Activated T-cell treated with anti-CD3 and anti-CD28 coated beads, Interleukin-2, amount 50 U/mL, for 4 hours (primary cell): ENCODE measurements at regions not wholly inside any gene's neighbourhood (a gene's known extent, or its start where the extent isn't known, plus 50 kb on each side); places are given as distances from the start of the nearest gene placed in this dataset.

Source experiments
- ATAC-seq, 2 donors: fragments of 200-7000 bp; cut with Tn5 transposase; one replicate each; pipeline ENCODE4 v1.10.0; 2021
- DNase-seq: peaks from one replicate; pipeline ENCODE4 v3.0.0-alpha.2; 2020
- H3K27me3 Mint-ChIP-seq: one replicate; pipeline ENCODE4 v1.8.0; 2021; ENCODE audit warnings: low read depth, mixed read lengths
- H3K36me3 Mint-ChIP-seq: one replicate; pipeline ENCODE4 v1.8.0; 2022; ENCODE audit warnings: mixed read lengths; ENCODE audit not compliant: insufficient read depth
- H3K4me1 Mint-ChIP-seq: one replicate; pipeline ENCODE4 v1.8.0; 2021; ENCODE audit warnings: low read depth, mixed read lengths
- H3K4me3 Mint-ChIP-seq: one replicate; pipeline ENCODE4 v1.8.0; 2021; ENCODE audit warnings: mild to moderate bottlenecking, moderate library complexity, mixed read lengths
- H3K9me3 Mint-ChIP-seq: one replicate; pipeline ENCODE4 v1.8.0; 2021; ENCODE audit warnings: mixed read lengths

DNA sequence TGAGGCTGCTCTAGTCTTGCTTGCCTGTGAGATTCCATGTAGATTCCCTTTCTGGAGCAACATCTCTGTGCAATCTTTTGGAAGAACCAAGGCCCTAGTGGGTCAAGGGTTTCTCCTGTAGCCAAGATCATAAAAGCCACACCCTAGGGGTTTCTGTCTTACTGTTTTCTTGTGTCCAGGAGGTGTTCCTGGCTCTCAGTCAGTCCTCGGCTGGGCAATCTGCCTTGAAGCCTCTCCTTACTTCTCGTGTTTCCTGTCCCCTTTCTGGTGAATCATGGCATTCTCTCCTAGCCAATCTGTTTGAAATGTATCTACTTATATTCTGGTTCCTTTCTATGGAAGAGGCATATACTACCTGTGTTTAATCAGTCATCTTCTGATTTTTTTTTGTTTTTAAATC lies 484.8 kb upstream of the UBE2E3 start:
- no peak overlapping the region for H3K4me3 Mint-ChIP-seq
- ATAC-seq = no peak
- peaks cover 5% of the 10 kb centered on the region for H3K27me3 Mint-ChIP-seq
- H3K9me3 Mint-ChIP-seq = peaks cover 6% of the 10 kb centered on the region
- H3K4me1 Mint-ChIP-seq = no peaks in the 10 kb centered on the region
- no peak for DNase-seq
- H3K36me3 Mint-ChIP-seq = no peaks in the 10 kb centered on the region

DNA sequence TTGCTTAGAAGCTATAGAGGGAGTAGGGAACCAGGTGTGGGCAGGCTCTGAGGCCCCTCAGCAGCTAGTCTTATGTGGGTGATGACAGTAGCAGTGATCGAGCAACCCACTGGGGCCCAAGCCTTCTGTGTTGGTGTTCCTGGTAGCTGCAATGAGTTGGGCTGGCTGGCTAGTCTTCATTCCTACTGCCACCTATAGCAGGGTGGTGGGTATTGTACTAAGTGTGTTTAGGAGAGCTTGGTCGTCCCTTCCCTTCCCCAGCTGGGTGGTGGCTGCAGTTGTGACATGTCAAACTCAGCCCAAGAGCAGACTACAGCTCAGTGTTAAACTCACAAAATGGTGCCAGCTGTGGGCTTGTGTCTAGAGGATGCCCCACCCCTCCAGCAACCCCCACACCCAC lies 486.1 kb upstream of the UBE2E3 start:
- Mint-ChIP-seq H3K4me1 (no peaks in the 10 kb centered on the region), H3K27me3 (peaks cover 5% of the 10 kb centered on the region), H3K36me3 (no peaks in the 10 kb centered on the region), H3K9me3 (peaks cover 12% of the 10 kb centered on the region), H3K4me3 (no peak overlapping the region)
- DNase-seq (no peak), ATAC-seq (no peak)

DNA sequence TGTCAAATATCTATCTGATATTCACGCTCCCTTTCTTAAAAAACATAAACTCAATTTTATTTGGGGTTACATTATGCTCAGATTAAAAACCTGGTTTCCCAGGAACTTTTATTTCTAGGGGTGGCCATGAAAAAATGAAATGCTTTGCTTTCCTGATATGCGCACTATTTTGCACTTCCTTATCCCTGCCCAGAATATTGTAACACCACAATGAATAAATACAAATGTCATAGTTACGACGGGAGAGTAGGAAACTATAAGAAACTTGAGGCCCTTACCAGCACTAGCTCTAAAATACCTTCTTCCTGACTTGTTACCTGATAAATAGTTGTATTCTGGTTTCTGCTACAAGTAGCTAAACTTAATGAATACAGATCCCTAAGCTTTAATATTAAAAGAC lies 475.6 kb upstream of the CWC22 start:
- Mint-ChIP-seq H3K9me3 (no peaks in the 10 kb centered on the region), H3K4me3 (no peak overlapping the region), H3K27me3 (no peaks in the 10 kb centered on the region), H3K4me1 (no peaks in the 10 kb centered on the region), H3K36me3 (no peaks in the 10 kb centered on the region)
- DNase-seq (no peak), ATAC-seq (no peak)

DNA sequence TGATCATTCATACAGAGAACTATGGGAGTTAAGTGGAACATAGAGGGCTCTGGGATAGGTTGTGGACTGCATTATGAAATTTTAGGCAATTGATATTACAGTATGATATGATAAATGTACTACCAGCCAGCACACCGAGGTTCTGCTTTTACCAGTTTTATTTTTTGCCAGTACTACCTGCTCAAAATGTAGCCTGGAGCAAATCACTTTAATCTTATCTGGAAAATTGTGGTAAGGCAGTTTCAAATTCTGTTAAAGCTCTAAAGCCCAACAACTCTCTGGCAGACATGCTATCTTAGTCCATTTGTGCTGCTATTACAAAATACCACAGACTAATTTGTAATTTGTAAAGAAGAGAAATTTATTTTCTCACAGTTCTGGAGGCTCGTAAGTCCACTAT lies 474.9 kb upstream of the CWC22 start:
- Mint-ChIP-seq H3K27me3 (no peaks in the 10 kb centered on the region), H3K36me3 (no peaks in the 10 kb centered on the region), H3K4me1 (no peaks in the 10 kb centered on the region), H3K4me3 (no peak overlapping the region), H3K9me3 (no peaks in the 10 kb centered on the region)
- DNase-seq (no peak), ATAC-seq (no peak)

DNA sequence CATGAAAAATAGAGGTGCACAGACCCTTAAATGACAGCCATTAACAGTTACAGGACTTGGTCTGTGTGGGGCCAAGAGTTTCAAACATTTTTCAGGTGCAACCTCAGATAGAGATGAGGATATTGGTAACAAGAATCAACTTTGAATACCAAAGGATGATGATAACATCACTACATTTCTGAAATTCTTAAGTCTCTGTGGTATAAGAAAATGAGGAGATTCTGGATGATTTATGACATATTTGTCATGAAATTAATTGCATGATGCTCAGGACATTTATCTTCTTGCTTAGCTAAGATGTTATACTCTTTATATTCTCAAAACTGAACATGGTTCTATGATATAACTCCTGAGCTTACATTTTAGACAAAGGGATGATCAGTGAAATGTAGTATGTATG lies 471.8 kb upstream of the CWC22 start:
- H3K4me3 Mint-ChIP-seq = no peak overlapping the region
- DNase-seq (no peak), ATAC-seq (no peak)
- H3K9me3 Mint-ChIP-seq = no peaks in the 10 kb centered on the region
- H3K27me3 Mint-ChIP-seq = no peaks in the 10 kb centered on the region
- no peaks in the 10 kb centered on the region for H3K36me3 Mint-ChIP-seq
- H3K4me1 Mint-ChIP-seq = no peaks in the 10 kb centered on the region

DNA sequence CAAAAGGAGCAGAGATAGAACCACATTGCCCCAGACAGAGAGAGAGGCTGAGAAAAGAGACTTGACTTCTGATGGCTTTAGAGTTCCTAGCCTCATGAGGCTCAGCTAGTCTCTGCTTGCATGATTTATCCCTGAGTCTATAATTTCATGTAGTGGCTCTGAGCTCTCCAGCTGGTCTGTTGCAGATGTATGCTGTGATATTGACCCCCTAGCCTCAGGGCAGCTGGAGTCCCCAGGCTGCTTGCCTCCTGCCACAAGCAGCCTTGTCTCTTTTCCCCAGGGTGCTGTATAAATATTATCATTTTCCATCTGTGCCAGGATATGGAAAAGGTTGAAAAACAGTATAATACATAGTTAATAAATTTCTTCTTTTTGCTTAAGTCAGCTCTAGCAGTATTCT lies 467.6 kb upstream of the CWC22 start:
- Mint-ChIP-seq H3K36me3 (no peaks in the 10 kb centered on the region), H3K9me3 (no peaks in the 10 kb centered on the region), H3K4me3 (no peak overlapping the region), H3K27me3 (no peaks in the 10 kb centered on the region), H3K4me1 (no peaks in the 10 kb centered on the region)
- no peak for DNase-seq
- ATAC-seq = no peak

DNA sequence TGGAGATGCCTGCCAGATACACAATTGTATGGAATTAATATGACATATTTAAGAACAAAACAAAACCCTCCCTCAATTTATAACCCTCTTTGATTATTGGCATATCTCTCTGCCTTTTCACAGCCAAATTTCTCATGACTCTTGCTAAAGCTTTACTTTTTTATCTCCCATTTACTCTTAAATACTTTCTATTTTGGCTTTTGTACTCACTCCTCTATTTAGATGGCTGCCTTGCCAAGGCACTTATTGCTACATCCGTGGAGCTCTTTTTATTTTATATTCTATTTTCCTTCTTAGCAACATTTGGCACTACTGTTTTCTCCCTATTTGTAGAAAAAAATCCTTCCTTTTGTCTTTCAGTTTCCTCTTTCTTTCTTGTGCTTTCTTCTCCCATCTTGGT lies 466.4 kb upstream of the CWC22 start:
- H3K27me3 Mint-ChIP-seq = no peaks in the 10 kb centered on the region
- ATAC-seq (no peak), DNase-seq (no peak)
- no peaks in the 10 kb centered on the region for H3K36me3 Mint-ChIP-seq
- H3K4me3 Mint-ChIP-seq = no peak overlapping the region
- peaks cover 4% of the 10 kb centered on the region for H3K9me3 Mint-ChIP-seq
- H3K4me1 Mint-ChIP-seq = no peaks in the 10 kb centered on the region

DNA sequence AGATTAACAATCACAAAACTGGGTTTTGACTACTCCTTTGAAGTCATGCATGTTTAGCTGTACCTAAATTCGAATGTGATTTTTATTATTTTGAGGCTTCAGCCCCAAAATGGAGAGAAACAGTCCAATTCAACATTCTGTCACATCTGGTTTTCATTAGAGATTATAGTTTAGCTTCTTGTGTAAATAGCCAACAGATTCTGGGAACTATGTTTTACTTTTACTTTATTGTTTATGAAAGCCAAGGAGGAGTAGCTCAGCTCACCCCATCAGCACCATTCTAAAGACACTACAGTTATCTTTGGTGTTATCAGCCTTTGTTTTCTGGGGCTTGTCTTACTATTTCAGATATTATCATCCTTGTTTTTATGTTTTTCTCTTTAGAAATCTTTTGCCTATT lies 465.0 kb upstream of the CWC22 start:
- Mint-ChIP-seq H3K9me3 (peaks cover 4% of the 10 kb centered on the region), H3K36me3 (no peaks in the 10 kb centered on the region), H3K4me1 (no peaks in the 10 kb centered on the region), H3K4me3 (no peak overlapping the region), H3K27me3 (no peaks in the 10 kb centered on the region)
- no peak for DNase-seq
- no peak for ATAC-seq

DNA sequence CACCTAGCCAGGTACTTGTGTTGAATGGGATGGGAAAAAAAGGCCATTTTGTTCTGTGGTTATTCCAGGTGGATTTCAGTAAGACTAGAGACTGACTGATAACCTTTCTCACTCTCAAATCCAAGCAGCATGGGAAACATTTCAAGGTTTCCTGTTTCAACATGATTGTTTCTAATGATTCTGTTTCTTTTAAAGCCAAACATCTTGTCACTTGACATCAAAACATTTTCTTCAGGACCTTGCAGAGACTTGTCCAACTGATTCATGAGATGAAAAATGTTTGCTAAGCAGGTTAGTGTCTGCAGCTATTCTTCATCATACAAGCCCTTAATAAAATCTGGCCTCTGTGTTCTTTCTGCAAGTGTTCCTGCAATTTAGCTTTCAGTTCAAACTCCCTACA lies 456.5 kb upstream of the CWC22 start:
- peaks cover under 1% of the 10 kb centered on the region for H3K9me3 Mint-ChIP-seq
- peaks cover 3% of the 10 kb centered on the region for H3K27me3 Mint-ChIP-seq
- H3K4me3 Mint-ChIP-seq = no peak overlapping the region
- ATAC-seq = no peak
- no peak for DNase-seq
- H3K36me3 Mint-ChIP-seq = no peaks in the 10 kb centered on the region
- H3K4me1 Mint-ChIP-seq = no peaks in the 10 kb centered on the region

DNA sequence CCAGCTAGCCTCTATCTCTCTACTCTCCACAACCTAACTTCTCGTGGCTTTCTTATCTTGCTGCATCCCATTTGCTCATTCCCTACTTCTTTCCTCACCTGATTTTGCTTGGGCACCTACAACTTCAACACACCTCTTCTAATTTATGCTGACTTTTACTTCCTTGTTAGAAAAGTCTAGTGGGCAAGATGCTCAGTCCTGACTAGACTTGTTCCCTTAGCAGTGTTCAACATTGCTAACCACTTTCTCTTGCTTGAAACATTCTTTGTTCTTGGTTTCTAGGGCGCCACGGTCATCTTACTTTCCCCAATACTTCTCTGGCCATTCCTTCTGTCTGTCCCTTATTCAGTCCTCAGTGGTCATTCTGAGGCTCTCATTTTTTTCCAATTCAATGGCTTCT lies 454.7 kb upstream of the CWC22 start:
- ATAC-seq = no peak
- peaks cover 3% of the 10 kb centered on the region for H3K27me3 Mint-ChIP-seq

DNA sequence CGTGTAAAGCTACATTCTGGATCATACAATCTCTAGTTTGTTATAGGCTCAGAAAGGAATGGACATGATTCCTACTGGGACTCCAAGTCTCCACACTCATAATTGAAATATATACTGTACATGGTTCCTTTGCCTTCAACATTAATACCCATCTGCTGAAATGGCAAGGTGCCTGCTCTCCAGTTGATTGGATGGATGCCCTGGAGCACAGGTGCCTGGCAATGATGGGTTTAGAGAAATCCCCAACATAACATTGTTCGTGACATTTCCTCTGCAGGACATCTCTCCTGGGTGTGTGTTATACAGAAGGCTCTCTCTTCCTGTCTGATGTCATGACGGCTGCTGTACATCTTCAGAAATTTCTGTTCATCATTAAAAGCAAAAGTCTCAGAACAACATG lies 449.7 kb upstream of the CWC22 start:
- no peaks in the 10 kb centered on the region for H3K36me3 Mint-ChIP-seq
- no peak for ATAC-seq
- H3K4me1 Mint-ChIP-seq = no peaks in the 10 kb centered on the region
- no peak for DNase-seq
- no peaks in the 10 kb centered on the region for H3K9me3 Mint-ChIP-seq
- no peak overlapping the region for H3K4me3 Mint-ChIP-seq
- H3K27me3 Mint-ChIP-seq = no peaks in the 10 kb centered on the region

More for the DNA sequence above, 454.7 kb upstream of the CWC22 start:
- no peaks in the 10 kb centered on the region for H3K9me3 Mint-ChIP-seq
- no peaks in the 10 kb centered on the region for H3K4me1 Mint-ChIP-seq
- DNase-seq = no peak
- H3K4me3 Mint-ChIP-seq = no peak overlapping the region
- no peaks in the 10 kb centered on the region for H3K36me3 Mint-ChIP-seq

DNA sequence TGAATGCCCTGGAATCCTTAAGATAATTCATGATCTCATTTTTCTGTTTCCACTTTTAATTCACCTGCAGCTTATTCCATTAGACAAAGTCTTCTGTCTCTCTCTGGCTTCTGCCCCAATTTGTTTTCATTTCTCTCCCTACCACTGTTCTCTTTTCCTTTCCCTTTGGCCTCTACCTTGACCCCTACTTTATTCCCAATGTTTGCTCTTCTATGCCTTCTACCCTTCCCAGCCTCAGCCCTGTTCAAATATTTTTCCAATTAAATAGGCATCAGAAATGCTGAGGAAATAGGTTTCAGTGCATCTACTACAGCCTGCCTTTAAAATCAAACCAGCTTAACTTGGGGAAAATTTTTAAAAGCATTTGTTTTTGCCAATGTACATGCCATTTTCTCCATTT lies 443.7 kb upstream of the CWC22 start:
- Mint-ChIP-seq H3K36me3 (no peaks in the 10 kb centered on the region), H3K9me3 (no peaks in the 10 kb centered on the region), H3K27me3 (no peaks in the 10 kb centered on the region), H3K4me3 (no peak overlapping the region), H3K4me1 (no peaks in the 10 kb centered on the region)
- ATAC-seq = no peak
- DNase-seq = no peak

DNA sequence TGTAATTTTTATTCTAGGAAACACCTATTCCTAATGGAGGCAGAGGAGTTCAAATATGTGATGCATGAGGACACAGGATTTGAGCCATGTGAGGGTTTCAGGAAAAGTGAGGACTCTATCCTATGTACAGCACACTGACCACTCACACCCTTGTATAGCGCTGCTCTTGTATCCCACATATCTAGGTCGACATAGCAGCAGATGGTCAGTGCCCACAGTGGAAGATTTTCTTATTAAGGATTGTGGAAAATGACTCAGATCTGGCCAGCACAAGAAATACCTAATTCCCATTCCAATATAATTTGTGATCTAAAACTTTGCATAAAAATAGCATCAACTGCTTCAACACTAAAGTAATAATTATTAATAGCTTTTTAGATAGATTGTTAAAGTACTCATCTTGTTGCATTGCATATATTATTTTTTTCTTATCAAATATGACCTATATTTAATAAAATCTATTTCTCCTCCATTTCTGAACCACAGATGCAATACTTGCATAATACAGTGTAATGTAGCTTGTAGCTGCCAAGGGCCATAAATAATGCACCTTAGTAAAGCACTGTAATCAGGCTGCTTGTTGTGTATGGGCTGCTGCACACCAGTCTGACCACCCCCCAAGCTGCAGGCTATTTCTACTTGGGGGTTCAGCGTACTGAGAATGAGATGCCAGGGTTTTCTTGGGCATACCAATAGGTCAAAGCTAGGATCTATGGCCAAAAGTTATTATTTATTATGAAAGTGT lies 442.2 kb upstream of the CWC22 start:
- Mint-ChIP-seq H3K9me3 (no peaks in the 10 kb centered on the region), H3K4me1 (no peaks in the 10 kb centered on the region), H3K36me3 (no peaks in the 10 kb centered on the region), H3K27me3 (no peaks in the 10 kb centered on the region), H3K4me3 (no peak overlapping the region)
- no peak for ATAC-seq
- DNase-seq = no peak

DNA sequence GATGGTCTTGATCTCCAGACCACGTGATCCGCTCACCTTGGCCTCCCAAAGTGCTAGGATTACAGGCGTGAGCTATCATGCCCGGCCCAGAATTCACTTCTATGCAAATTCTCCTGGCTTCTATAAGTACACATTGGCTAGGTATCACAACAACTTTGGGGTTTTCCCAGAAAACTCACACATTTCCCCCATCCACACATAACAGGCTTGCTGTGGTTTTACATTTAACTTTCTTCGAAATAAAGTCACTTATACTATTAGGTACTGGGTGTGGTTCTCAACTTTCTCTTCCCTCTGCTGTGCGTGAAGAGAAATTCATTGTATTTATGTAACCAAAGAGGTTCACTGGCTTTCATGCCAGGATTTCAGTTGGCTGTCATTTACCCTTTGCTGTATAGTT lies 439.4 kb upstream of the CWC22 start:
- ATAC-seq (no peak), DNase-seq (no peak)
- H3K27me3 Mint-ChIP-seq = no peaks in the 10 kb centered on the region
- no peaks in the 10 kb centered on the region for H3K4me1 Mint-ChIP-seq
- H3K4me3 Mint-ChIP-seq = no peak overlapping the region
- H3K36me3 Mint-ChIP-seq = no peaks in the 10 kb centered on the region
- no peaks in the 10 kb centered on the region for H3K9me3 Mint-ChIP-seq

DNA sequence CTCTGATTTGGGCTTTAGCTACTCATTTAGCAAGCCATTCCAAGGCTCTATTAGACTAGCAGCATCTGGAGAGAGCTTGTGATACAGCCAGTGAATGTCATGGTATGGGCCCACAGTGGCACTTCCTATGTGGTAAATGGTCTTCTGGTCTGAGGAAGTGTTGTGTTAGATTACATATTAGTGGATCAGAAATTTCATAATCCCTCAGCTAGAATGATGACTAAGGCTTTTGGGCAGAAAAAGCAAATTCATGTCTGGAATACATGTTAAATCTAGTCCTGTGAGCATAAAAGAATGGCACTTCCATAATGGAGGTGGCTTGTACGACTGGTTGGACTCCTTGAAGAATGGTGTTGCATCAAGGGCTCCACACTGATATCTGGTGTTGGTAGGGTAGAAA lies 436.8 kb upstream of the CWC22 start:
- H3K36me3 Mint-ChIP-seq = no peaks in the 10 kb centered on the region
- ATAC-seq (no peak), DNase-seq (no peak)
- no peak overlapping the region for H3K4me3 Mint-ChIP-seq
- H3K9me3 Mint-ChIP-seq = no peaks in the 10 kb centered on the region
- H3K4me1 Mint-ChIP-seq = no peaks in the 10 kb centered on the region
- no peaks in the 10 kb centered on the region for H3K27me3 Mint-ChIP-seq
